Medulla oblongata (tissue), 1 donor: ENCODE measurements at regions not wholly inside any gene's neighbourhood (a gene's known extent, or its start where the extent isn't known, plus 50 kb on each side); places are given as distances from the start of the nearest gene placed in this dataset.
"Not testable (repeated sequence)": the region's sequence is repeated elsewhere in the genome, so short reads cannot be mapped to it uniquely, and the experiment has no call there.

Experiments
- DNase-seq: peaks from one replicate; pipeline ENCODE4 v3.0.0-alpha.2; 2015; ENCODE audit errors: extremely low spot score

DNA sequence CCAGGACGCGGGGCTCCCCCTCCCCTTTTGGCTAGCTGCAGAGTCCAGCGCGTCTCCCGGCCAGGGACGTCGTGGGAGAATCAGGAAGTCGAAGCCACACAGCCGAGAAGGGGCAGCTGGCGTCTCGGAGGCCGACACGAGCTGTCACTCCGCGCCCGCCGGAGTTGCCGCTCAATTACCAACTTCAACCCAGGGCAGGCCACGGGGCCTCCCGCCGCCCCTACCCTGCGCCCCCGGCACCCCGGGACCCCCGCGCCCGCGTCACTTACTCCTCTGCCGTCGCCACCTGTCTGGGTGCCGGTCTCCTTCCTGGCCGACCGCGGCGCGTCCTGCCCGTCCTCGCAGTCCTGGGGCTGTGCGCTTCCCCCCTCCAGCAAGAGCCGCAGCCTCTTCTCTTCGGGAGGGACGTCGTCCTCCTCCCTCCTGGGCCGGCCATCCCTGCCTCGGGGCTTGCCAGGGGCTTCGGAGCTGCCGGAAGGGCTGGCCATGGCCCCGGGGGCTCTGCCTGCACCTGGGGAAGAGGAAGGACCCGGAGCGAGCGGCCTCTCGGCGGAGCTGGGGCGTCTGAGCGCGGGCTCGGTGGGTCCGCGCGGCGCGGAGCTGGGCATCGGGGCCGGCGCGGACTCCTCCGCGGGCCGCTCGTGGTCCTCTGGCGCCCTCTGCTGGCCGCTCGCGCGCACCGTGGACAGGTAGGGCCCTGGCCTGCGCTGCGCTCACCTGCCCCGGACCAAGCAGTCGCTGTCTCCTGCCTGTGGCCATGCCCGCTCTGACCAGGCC lies 65.6 kb upstream of the CLEC6A start:
- DNase-seq = peak; percentile 0

GRCh38 chr12:8396225-8397071 lies 59.3 kb upstream of the CLEC6A start:
- DNase-seq = peak; percentile 32

- DNase-seq = not testable (repeated sequence)
These were observed 58.4 kb upstream of the CLEC6A start for GRCh38 chr12:8397378-8397777.

GRCh38 chr12:8399496-8400034 lies 56.2 kb upstream of the CLEC6A start:
- not testable (repeated sequence) for DNase-seq

GRCh38 chr12:8403834-8404233 lies 51.9 kb upstream of the CLEC6A start:
- DNase-seq = not testable (repeated sequence)

DNA sequence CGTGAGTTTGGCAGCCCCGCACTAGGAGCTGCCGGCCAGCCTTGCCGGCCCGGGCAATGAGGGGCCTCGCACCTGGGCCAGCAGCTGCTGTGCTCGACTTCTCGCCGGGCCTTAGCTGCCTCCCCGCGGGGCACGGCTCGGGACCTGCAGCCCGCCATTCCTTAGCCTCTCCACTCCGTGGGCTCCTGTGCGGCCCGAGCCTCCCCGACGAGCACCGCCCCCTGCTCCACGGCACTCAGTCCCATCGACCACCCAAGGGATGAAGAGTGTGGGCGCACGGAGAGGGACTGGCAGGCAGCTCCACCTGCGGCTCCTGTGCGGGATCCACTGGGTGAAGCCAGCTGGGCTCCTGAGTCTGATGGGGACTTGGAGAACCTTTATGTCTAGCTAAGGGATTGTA lies 51.4 kb upstream of the CLEC6A start:
- not testable (repeated sequence) for DNase-seq
